Activated T-cell treated with anti-CD3 and anti-CD28 coated beads, Interleukin-2, amount 50 U/mL, for 4 hours (primary cell): ENCODE measurements at regions not wholly inside any gene's neighbourhood (a gene's known extent, or its start where the extent isn't known, plus 50 kb on each side); places are given as distances from the start of the nearest gene placed in this dataset.

Experiments
- ATAC-seq, 2 donors: fragments of 200-7000 bp; cut with Tn5 transposase; one replicate each; pipeline ENCODE4 v1.10.0; 2021
- DNase-seq: peaks from one replicate; pipeline ENCODE4 v3.0.0-alpha.2; 2020
- H3K27me3 Mint-ChIP-seq: one replicate; pipeline ENCODE4 v1.8.0; 2021; ENCODE audit warnings: low read depth, mixed read lengths
- H3K36me3 Mint-ChIP-seq: one replicate; pipeline ENCODE4 v1.8.0; 2022; ENCODE audit warnings: mixed read lengths; ENCODE audit not compliant: insufficient read depth
- H3K4me1 Mint-ChIP-seq: one replicate; pipeline ENCODE4 v1.8.0; 2021; ENCODE audit warnings: low read depth, mixed read lengths
- H3K4me3 Mint-ChIP-seq: one replicate; pipeline ENCODE4 v1.8.0; 2021; ENCODE audit warnings: mild to moderate bottlenecking, moderate library complexity, mixed read lengths
- H3K9me3 Mint-ChIP-seq: one replicate; pipeline ENCODE4 v1.8.0; 2021; ENCODE audit warnings: mixed read lengths

GRCh38 chr18:61710082-61710620 lies 182.7 kb downstream of the RNF152 start:
- Mint-ChIP-seq H3K36me3 (no peaks in the 10 kb centered on the region), H3K9me3 (no peaks in the 10 kb centered on the region), H3K4me3 (no peak overlapping the region), H3K27me3 (peaks cover 5% of the 10 kb centered on the region), H3K4me1 (no peaks in the 10 kb centered on the region)
- no peak for DNase-seq
- ATAC-seq: no peak

DNA sequence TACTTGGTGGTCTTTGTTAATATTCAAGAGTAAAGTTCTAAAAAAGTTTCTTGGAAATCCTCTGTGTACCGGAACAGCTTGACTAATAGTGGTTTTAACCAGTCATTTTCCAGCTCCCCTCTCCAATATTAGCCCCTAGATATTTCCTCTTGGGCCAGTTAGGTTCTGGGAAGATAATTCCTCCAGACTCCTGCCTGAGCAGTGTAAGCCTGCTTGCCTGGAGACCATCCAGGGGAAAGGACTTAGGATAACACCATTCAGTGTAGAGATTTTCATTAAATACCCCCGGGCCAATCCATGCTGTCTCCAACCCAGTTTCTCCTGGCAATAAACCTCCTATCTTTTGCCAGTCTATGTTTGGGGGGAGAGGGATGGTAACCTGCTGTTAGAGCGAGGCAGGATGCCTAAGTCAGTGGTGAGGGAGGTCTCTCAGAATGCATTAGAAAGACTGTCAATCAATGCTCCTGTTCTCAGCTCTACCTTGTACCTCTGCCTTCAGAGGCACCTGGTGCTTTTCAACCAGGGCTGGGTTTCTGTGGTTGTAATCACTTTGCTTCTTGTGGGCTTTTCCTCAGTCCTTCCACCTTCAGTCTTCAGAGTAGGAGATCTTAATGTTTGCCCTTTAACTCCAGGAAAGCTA lies 186.4 kb downstream of the RNF152 start:
- DNase-seq (no peak), ATAC-seq (no peak)
- no peaks in the 10 kb centered on the region for H3K36me3 Mint-ChIP-seq
- H3K4me3 Mint-ChIP-seq: no peak overlapping the region
- no peaks in the 10 kb centered on the region for H3K4me1 Mint-ChIP-seq
- H3K27me3 Mint-ChIP-seq: peaks cover 9% of the 10 kb centered on the region
- H3K9me3 Mint-ChIP-seq: peaks cover 4% of the 10 kb centered on the region

DNA sequence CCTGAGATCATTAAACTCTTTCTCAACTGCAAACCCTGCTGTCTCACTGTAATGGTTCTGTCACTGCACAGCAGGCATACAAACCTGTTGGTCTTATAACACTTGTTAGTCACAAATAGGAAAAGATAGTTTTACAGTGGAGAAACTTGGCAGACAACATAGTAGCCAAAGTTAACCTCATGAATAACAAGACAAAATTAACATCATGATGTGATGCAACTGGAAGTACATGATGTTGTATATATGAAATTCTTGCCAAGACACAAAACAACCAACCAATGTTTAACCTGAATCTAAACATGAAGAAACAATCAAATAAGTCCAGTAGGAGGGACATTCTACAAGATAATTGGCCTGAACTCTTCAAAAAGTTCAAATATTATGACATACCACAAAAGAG lies 189.3 kb downstream of the RNF152 start:
- H3K27me3 Mint-ChIP-seq: peaks cover 9% of the 10 kb centered on the region
- H3K4me3 Mint-ChIP-seq: no peak overlapping the region
- no peak for ATAC-seq
- DNase-seq: no peak
- peaks cover 4% of the 10 kb centered on the region for H3K9me3 Mint-ChIP-seq
- H3K36me3 Mint-ChIP-seq: no peaks in the 10 kb centered on the region
- H3K4me1 Mint-ChIP-seq: no peaks in the 10 kb centered on the region

DNA sequence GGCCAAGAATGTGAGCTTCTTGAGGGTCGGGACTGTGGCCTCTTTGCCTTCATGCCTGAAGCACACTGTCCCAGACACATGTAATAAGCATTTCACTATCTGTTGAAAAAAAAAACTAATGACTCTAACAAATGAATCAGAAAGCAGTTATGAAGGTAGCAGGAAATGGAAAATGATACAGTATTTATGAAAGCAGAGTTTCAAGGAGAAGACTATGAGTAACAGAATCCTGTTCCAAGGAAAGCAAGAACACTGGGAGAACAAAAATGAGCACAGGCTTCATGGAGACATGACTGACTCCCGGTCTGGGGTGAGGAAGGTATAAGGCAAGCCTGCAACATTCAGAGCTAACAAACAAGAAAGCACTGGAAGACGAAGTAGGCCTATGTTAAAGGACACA lies 190.8 kb downstream of the RNF152 start:
- Mint-ChIP-seq H3K27me3 (peaks cover 6% of the 10 kb centered on the region), H3K4me3 (no peak overlapping the region), H3K9me3 (peaks cover 4% of the 10 kb centered on the region), H3K36me3 (no peaks in the 10 kb centered on the region), H3K4me1 (no peaks in the 10 kb centered on the region)
- ATAC-seq: no peak
- DNase-seq: no peak

DNA sequence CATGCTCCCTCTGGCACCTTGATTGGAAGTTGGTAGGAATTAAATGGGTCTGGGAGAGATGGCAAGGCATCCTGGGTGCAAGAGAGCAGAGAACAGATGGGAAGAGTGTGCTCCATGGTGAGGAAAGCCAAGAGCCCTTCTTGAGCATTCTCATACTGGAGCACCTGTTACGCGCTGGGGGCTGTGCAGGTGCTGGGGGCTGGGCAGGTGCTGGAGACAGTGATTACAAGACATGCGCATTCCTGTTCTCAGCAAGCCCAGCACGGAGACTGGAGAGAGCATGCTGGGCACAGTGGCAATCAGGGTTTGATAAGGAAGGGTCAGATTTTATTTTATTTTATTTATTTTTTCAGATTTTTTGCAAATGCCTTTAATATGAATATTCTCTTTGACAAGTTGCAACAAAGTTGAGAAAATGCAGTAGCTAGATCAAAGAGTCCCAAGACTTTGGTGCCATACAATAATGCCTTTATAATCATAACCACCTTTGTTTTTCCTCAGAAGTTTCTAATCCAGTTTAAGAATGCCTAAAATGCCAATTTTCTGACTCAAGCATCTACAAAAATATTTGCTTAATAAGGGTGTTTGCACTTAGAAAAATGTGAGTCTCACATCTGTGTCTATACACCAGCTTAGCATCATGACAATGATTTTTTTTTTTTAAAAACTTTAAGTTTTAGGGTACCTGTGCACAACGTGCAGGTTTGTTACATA lies 193.3 kb downstream of the RNF152 start:
- H3K36me3 Mint-ChIP-seq: no peaks in the 10 kb centered on the region
- H3K27me3 Mint-ChIP-seq: peaks cover 6% of the 10 kb centered on the region

GRCh38 chr18:61697306-61697909 lies 195.4 kb downstream of the RNF152 start:
- no peak for DNase-seq
- Mint-ChIP-seq H3K9me3 (peaks cover 4% of the 10 kb centered on the region), H3K4me1 (no peaks in the 10 kb centered on the region), H3K4me3 (no peak overlapping the region), H3K36me3 (no peaks in the 10 kb centered on the region), H3K27me3 (peaks cover 2% of the 10 kb centered on the region)
- no peak for ATAC-seq

More for the DNA sequence above, 193.3 kb downstream of the RNF152 start:
- H3K4me3 Mint-ChIP-seq: no peak overlapping the region
- H3K4me1 Mint-ChIP-seq: no peaks in the 10 kb centered on the region
- peaks cover 4% of the 10 kb centered on the region for H3K9me3 Mint-ChIP-seq
- ATAC-seq (no peak), DNase-seq (no peak)

- DNase-seq: no peak
- ATAC-seq: no peak
- H3K27me3 Mint-ChIP-seq: peaks cover 4% of the 10 kb centered on the region
- H3K9me3 Mint-ChIP-seq: no peaks in the 10 kb centered on the region
- no peaks in the 10 kb centered on the region for H3K4me1 Mint-ChIP-seq
- H3K4me3 Mint-ChIP-seq: no peak overlapping the region
- H3K36me3 Mint-ChIP-seq: no peaks in the 10 kb centered on the region
Measured at GRCh38 chr18:61694236-61694635, 198.6 kb downstream of the RNF152 start.

DNA sequence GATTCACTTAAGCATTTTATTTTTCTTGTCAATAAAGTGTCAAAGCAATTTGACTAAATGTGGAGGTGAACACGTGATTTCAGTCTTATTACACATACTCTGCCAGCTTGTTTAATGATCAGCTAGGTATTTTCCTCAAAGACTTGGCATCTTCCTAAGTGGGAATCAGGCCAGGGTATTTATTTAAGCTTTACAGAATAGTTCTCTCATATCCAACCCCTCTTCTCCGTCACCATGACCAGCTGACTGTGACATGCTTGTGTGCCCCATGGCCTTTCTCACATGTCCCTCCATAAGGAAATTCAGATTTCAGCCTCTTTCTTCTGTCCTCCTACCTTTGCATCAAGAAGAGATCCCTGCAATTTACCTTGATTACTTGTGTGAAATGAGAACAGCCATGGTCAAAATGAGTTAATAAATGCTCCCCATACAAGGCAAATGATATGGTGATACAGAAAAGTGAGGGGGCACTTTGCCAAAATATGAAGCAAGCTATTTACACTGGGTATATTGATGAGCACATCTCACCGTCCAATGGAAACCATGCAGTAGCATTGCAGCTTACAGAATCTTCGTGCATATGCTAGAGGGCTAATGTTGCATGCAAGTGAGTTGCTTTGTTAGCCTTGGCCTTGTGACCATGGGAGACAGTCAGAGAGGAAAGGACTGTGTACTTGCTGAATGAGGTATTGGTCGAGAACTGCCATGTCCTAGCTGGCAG lies 202.2 kb downstream of the RNF152 start:
- ATAC-seq (no peak), DNase-seq (no peak)
- Mint-ChIP-seq H3K36me3 (no peaks in the 10 kb centered on the region), H3K9me3 (no peaks in the 10 kb centered on the region), H3K4me3 (no peak overlapping the region), H3K4me1 (no peaks in the 10 kb centered on the region), H3K27me3 (peaks cover 2% of the 10 kb centered on the region)

DNA sequence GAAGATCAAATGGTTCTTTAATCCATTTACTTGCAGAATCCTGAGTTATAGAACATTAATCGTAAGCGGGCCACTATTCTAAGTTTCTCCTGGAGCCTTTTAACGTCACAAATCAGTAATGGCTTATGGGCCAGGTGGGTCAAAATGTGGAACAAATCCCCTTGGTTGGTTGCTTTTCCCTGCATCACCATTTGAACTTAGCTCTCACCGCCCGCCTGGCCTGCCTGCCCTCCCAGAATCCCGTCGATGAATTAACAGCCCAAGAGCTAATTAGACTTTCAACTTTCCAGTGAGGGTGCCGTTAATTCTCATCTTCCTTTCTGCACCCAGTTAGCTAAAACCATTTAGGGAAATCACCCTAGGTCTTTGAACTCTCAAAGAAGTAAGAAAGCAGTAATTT lies 205.5 kb downstream of the RNF152 start:
- H3K27me3 Mint-ChIP-seq: peaks cover 2% of the 10 kb centered on the region
- H3K36me3 Mint-ChIP-seq: no peaks in the 10 kb centered on the region
- no peak for DNase-seq
- no peak overlapping the region for H3K4me3 Mint-ChIP-seq
- no peak for ATAC-seq
- no peaks in the 10 kb centered on the region for H3K4me1 Mint-ChIP-seq
- H3K9me3 Mint-ChIP-seq: no peaks in the 10 kb centered on the region

DNA sequence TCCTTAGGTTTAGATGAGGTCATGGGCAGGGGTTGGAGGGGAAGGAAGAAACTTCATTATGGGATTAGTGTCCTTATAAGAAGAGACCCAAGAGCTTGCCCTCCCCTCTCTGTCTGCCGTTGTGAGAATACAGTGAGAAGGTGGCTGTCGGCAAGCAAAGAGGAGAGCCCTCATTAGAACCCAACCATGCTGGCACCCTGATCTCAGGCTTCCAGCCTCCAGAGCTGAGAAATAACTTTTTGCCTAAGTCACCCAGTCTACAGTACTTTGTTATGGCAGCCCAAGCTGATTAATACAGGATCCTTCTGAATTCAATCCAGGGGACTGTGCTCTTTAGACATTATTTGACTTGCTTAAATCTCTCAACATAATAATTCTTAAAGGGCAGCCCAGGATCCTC lies 209.0 kb downstream of the RNF152 start:
- DNase-seq (no peak), ATAC-seq (no peak)
- no peaks in the 10 kb centered on the region for H3K4me1 Mint-ChIP-seq
- peaks cover 9% of the 10 kb centered on the region for H3K9me3 Mint-ChIP-seq
- peaks cover 1% of the 10 kb centered on the region for H3K27me3 Mint-ChIP-seq
- H3K36me3 Mint-ChIP-seq: no peaks in the 10 kb centered on the region
- H3K4me3 Mint-ChIP-seq: no peak overlapping the region

GRCh38 chr18:61681065-61681464 lies 211.7 kb downstream of the RNF152 start:
- Mint-ChIP-seq H3K9me3 (peaks cover 11% of the 10 kb centered on the region), H3K4me3 (no peak overlapping the region), H3K36me3 (no peaks in the 10 kb centered on the region), H3K27me3 (peaks cover 2% of the 10 kb centered on the region), H3K4me1 (no peaks in the 10 kb centered on the region)
- DNase-seq (no peak), ATAC-seq (no peak)

GRCh38 chr18:61679836-61680235 lies 213.0 kb downstream of the RNF152 start:
- H3K4me1 Mint-ChIP-seq: no peaks in the 10 kb centered on the region
- no peak for DNase-seq
- H3K36me3 Mint-ChIP-seq: no peaks in the 10 kb centered on the region
- peaks cover 11% of the 10 kb centered on the region for H3K9me3 Mint-ChIP-seq
- H3K4me3 Mint-ChIP-seq: no peak overlapping the region
- H3K27me3 Mint-ChIP-seq: peaks cover 2% of the 10 kb centered on the region
- no peak for ATAC-seq

DNA sequence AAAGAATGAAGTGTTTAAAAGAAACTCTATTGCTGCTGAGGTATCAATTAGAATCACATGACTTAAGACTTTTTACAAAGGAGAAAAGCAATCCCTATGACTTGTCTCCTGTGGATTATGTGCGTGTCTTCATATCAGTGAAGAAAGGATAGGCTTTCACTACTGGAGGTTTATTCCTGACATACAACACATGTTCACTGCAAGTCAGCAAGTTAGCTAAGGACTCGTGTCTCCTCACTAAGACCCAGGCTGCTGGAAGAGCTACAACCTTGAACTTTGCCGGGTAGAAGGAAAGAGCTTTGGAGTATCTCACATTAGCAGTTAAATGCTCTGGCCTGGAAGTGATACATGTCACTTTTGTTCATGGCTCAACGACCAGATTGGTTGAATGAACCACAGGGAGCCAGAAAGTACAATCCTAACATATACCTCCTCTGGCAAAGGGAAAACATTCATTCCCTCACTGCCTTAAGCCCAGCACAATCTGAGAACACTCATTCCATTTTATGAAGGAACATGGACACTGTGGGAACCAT lies 215.3 kb downstream of the RNF152 start:
- H3K4me3 Mint-ChIP-seq: no peak overlapping the region
- peaks cover 11% of the 10 kb centered on the region for H3K27me3 Mint-ChIP-seq
- no peak for DNase-seq
- H3K9me3 Mint-ChIP-seq: peaks cover 11% of the 10 kb centered on the region
- no peaks in the 10 kb centered on the region for H3K4me1 Mint-ChIP-seq
- no peaks in the 10 kb centered on the region for H3K36me3 Mint-ChIP-seq
- ATAC-seq: no peak

DNA sequence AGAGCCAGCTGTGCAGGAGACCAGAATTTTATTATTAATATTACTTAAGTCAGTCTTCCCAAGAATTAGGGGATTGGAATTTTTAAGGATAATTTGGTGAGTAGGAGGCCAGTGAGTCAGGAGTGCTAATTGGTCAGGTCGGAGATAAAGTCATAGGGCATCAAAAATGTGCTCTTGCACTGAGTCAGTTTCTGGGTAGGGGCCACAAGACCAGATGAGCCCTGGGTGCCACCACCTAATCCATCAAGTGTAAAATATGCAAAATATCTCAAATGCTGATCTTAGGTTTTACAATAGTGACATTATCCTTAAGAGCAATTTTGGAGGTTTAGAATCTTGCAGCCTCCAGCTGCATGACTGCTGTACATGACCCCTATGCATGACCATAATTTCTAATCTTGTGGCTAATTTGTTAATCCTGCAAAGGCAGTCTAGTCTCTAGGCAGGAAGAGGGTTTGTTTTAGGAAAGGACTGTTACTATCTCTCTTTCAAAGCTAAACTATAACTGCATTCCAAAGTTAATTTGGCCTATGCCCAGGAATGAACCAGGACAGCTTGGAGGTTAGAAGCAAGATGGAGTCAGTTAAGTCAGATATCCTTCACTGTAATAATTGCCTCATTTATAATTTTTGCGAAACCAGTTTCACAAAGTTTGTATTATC lies 215.9 kb downstream of the RNF152 start:
- peaks cover 11% of the 10 kb centered on the region for H3K27me3 Mint-ChIP-seq
- H3K4me3 Mint-ChIP-seq: no peak overlapping the region
- no peaks in the 10 kb centered on the region for H3K36me3 Mint-ChIP-seq
- peaks cover 11% of the 10 kb centered on the region for H3K9me3 Mint-ChIP-seq
- ATAC-seq: no peak
- DNase-seq: no peak
- no peaks in the 10 kb centered on the region for H3K4me1 Mint-ChIP-seq
